T-helper 1 cell treated with Interleukin-12 subunit alpha and Interleukin-12 subunit beta and Interleukin-4 antibody, amounts not matched to agents 30 ng/mL and 1 ng/mL, for 36 hours (primary cell): ENCODE measurements at regions not wholly inside any gene's neighbourhood (a gene's known extent, or its start where the extent isn't known, plus 50 kb on each side); places are given as distances from the start of the nearest gene placed in this dataset.

Source experiments
- intact Hi-C: fragments of 100-400 bp; cut with micrococcal nuclease; formaldehyde crosslinking; loops from one replicate; pipeline ENCODE4 v1.15.1; 2024

DNA sequence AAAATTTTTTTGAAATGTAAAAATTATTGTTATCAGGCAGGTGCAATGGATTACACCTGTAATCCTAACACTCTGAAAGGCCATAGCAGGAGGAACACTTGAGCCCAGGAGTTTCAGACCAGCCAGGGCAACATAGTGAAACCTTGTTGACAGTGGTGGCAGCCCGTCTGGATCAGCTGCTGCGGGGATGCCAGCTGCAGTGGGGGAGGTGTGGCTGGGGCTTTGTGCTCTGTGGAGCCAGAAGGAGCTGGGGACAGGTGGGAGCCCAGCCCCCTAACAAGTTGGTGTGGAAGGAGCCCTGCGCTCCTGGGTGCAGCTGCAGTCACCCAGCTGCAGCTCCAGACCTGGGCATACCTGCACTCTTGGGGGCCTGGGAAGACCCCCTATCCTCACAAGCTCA, 182.4 kb upstream of the MC4R start:
- intact Hi-C loops = no loop called here

DNA sequence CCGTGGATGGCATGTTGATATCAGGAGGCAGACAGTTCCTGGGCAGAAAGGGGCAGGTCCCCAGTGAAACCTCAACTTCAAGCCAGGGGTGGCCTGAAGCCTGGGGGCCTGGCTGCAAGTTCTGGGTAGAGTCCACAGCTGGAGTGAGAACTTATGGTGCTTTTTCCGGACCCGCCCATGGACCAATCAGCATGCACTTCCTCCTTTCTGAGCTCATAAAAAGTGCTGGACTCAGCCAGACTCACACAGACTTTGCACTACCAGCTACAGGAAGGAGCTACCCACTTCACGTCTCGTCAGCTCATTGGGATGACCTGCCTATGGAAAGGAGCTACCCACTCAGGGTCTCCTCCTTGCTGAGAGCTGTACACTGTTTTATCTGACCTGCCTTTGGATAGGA, 183.1 kb upstream of the MC4R start:
- intact Hi-C loops = no loop called here

DNA sequence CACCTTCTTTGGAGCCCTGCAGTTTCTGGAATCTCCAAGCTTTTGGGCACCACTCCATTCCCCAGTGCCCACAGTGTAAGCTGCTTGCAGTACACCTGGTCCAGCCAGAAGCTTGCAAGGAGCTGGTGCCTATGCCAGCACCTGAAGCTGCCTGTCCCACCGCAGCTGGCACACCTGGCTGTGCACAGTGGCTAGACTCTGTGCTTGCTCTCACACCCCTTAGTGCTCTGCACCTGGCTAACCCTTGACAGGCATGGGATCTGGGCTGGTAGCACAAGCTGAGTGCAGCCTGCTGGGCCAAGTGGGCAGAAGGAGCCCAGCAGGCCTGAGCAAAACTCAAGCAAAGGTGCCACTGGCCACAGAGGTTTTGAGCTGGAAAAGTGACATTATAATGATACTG, 183.8 kb upstream of the MC4R start:
- intact Hi-C loops = no loop called here

DNA sequence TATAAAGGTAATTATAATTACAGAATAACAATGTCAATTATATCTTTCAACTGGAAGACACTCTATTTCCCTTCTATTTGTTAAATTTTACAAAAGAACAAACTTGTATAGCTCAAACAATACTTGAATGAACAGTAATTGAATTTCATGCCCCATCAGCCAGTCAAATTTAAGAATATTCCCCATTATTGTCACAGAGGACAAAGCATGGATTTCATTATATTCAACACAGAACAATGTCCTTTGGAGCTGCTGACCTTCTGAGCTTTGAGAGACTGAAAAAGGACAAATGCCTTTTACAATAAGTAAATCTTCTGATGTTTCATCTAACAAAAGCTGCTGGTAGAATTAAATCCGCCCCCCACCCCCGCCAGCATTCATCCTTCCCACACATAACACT, 187.5 kb upstream of the MC4R start:
- intact Hi-C loops = no loop called here

DNA sequence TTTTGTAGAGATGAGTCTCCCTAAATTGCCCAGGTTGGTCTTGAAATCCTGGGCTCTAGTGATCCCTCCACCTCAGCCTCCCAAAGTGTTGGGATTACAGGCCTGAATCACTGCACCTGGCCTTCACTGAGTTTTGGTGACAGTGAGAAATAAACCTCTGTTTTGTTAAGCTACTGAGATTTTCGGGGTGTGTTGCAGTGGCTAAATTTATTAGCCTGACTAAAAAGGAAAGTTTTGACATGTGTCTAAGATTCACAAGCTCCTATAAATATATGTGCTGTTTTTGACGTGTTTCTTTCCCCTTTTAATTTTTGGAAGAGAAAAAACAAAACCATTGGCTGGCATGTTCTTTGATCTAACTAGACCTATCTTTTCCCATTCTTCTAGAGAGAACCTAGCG, 190.5 kb upstream of the MC4R start:
- intact Hi-C loops = no loop called here

DNA sequence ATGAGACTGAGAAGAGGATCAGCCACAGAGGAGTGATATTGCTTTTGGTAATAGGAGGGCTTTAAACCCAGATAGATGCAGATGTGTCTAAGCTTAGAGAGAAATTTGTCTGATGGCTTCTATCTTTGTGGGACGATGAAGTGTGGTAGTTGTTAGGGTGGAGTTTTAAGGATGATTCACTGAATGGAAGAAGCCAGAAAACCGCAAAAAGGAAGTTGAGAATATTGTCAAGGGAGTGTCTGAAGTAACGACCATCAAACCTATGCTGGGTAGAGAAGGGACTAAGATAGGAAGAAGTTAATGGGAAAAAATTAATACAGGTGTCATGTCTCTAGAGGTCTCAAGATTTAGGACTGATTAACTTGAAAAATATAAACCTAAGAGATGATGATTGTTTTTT, 195.6 kb upstream of the MC4R start:
- intact Hi-C loops = no loop called here

DNA sequence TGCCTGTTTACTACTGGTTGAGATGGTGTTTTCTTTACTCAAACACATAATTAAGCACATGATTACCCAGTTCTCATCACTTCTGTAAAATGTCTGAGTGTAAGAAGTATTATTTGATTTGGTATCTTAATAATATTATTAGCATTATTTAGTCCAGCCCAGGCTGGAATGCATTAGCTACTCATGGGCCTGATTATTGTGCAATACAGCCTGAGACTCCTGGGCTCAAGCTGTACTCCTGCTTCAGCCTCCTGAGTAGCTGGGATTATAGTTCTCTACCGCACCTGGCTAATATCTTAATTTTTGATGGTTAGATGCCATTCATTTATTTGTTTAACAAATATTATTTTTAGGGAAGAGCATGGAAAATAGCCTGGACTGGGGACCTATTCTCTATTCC, 197.6 kb upstream of the MC4R start:
- intact Hi-C loops = no loop called here

DNA sequence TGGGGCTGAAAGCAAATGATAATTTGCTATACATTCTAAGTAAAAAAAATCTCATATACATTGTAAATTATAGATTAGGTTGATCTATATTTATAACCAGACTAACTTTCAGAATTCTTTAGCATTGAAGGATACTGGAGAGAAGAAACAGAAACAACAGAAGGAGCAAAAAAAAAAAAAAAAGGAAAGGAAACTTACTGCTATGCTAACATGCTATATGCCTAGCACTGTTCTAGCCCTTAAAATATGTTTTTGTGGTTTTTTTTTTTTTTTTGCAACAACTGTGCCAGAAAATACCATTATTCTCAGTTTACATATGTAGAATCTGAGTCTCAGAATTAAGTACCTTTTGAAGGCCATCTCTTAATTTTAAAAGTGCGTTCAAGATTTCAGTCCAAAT, 204.9 kb upstream of the MC4R start:
- intact Hi-C loops = no loop called here

DNA sequence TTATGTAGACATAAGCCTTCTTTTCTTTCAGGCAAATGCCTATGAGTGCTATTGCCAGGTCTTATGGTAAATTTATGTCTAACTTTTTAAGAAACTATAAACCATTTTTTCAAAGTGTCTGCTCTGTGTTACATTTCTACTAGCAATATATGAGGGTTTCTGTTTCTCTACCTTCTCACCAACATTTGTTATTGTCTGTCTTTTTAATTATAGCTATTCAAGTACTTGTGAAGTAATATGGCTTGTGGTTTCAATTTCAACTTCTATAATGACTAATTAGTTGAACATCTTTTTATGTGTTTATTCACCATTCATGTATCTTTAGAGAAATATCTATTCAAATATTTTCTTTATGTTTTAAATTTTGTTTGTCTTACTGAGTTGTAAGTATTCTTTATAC, 213.1 kb upstream of the MC4R start:
- intact Hi-C loops = no loop called here

DNA sequence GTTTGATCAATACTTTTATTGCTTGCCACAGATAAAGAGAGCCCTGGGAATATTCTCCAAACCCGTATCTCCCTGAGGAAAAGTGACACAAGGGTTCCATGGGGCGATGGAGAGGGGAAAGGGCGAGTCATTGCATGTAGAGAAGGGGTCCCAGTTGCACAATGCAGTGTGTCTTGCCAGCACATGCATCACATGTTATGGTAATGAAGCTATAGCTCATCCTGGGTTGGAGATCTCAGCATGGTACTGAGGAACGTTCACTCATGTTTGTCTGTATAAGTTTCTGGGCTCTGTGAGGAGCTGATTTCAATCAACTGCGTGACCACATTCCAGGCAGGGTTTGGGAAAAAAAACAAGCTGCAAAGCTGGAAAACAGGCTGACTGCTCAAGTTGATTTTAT, 220.7 kb upstream of the MC4R start:
- intact Hi-C loops = no loop called here

DNA sequence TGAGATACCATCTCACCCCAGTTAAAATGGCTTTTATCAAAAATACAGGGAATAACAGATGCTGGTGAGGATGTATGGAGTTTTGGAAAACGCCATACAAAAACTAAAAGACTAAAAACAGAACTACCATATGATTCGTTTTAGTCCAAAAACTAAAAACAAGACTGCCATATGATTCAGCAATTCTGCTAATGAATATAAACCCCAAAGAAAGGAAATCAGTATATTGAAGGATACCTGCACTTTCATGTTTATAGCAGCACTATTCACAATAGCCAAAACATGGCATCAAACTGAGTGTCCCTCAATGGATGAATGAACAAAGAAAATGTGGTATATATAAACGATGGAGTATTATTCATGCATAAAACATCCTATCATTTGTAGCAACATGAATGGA, 224.4 kb upstream of the MC4R start:
- intact Hi-C loops = no loop called here

DNA sequence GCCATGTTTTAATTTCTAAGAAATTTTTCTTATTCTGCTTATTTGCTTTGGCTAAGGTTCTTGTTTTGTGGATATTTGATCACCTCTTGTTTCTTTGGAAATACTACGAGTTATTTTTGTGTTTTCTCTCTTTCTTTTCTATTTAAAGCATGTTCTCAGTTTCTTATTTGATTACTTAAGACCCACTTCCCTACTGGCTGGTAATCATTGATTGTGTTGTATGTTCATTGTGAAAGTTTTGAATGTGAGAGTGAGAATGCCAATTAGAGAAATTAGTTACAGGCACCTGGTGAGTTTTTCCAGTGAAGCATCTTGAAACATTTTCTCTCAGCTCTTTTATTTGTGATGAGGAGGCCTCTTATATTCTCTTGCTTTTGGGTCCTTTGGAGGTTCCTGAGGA, 226.7 kb upstream of the MC4R start:
- intact Hi-C loops = no loop called here

DNA sequence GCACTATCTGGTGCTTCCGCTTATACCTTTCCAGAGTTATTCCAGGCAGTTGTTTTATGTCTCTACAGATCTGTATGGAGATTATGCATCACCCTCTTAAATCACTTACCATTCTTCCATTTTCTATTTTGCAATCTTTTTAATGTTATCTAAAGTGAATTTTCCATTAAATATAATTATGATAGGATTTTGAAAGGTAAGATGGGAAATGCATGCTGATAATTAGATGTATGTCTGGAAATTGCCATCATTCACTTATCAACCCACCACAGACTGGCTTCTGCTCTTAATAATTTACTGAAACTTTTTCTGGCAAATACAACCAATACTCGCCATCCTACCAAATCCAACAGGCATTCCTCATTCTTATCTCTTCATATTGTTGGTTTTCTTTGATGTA, 227.4 kb upstream of the MC4R start:
- intact Hi-C loops = no loop called here

DNA sequence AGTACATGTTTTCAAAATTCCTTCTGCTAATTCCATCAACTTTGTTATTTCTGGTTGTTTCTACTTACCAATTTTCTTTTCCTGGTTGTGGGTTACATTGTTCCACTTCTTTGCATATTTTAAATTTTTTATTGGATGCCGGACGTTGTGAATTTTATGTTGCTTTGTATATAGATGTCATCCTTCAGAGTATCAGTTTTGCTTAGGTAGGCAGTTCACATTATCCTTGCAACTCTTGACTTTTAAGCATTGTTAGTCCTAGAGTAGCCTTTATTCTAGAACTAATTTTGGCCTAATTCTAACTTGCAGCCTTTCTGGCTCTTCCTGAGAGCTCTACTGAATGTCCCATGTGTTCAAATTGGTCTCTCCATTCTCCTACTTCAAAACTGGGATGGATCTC, 228.7 kb upstream of the MC4R start:
- intact Hi-C loops = no loop called here

DNA sequence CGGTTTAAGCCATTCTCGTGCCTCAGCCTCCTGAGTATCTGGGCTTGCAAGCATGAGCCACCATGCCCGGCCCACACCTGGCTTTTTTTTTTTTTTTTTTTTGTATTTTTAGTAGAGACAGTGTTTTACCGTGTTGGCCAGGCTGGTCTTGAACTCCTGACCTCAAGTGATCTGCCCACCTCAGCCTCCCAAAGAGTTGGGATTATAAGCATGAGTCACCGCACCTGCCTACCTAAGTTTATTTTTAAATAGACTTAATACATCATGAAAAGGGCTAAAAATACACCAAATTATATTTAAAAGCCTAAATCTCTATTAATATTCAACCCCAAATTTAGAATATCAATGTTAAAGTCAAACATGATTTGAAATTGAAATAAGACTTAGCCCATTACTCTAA, 250.8 kb upstream of the MC4R start:
- intact Hi-C loops = no loop called here

DNA sequence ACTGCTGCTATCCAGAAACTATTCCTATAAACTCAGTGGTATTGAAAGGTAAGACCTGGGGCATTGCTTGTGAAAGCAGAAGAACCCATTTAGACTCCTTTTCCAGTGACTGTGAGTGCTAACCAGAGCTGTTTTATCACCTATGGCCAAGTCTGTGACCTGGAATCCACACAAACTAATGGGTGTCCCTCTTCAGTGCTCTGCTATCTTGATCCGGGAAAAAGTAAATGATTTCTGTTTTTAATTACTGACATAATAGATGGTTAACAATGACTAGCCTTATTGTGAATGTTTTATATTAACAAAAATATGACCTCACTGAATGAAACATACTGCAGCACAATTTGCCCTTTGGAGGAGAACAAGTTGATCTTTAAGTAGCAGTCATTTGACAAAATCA, 251.6 kb upstream of the MC4R start:
- intact Hi-C loops = loop anchor here (2.0 kb wide), 1 partner anchor 13 kb away; no protein-coding TSS in a partner anchor

DNA sequence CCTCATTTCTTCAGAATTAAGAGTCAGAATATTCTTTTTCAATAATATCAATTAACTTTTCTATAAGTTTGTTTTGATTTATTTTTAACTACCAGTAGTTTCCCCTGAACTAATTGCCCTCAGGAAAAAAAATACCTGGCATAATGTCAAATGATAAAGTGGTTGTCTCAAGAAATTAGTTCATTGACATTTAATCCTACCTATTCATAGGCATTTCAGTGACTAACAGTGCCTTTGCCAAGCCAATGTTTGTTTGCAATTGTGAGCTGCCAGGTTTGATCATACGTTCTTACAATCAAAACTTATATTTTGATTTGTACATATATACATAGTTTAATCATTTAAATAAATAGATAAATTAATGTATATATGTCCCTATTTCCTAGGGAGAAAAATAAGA, 267.3 kb upstream of the MC4R start:
- intact Hi-C loops = no loop called here

DNA sequence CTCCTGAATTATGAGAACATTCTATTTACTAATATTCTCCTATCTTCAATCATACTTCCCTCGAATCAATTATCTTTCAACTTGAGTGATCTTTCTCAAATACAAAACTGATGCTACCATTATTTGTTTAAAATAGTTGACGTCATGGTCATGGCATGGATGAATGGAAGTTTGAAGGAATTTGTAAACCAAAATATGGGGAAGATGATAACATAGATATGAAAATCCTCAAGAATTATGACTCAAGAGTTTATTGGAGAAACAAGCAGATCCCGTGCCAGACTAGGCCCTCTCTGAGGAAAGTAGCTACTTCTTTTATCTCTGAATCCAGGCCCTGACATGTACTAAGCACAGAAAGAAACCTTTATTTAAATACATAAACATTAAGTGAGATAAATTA, 270.4 kb upstream of the MC4R start:
- intact Hi-C loops = no loop called here

DNA sequence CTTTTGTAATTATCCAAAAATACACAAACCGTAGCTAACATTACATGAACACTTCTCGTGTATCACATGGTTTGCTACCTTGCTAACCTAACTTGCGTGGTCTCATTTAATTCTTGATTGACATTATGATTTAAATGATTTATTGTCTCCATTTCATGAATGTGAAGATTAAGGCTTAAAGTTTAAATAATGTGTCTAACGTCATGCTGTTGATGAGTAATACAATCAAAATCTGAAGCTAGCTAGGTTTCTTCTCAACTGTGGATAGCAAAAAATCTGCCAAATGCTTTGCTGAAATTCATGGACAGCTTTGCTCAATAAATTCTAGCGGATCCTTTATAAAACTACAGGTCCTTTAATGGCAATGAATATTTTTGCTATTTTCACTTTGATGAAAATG, 274.1 kb upstream of the MC4R start:
- intact Hi-C loops = no loop called here

DNA sequence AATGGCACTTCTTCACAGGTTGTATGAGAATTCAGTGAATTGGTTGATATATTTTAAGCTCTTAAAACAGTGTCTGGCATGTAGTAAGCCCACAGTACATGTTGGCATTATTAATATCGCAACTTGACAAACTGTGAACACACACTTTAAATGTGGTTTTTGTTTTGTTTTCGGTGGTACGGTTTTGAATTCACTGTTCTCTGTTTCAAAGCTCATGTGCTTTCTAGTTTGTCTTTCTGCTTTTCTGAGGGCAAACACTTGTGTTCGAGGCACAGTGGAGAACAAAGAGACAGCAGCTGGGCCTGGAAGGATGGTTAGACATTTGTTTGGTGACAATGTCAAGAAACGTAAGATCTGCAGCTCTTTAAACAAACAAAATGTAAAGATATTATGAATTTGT, 276.5 kb upstream of the MC4R start:
- intact Hi-C loops = no loop called here

DNA sequence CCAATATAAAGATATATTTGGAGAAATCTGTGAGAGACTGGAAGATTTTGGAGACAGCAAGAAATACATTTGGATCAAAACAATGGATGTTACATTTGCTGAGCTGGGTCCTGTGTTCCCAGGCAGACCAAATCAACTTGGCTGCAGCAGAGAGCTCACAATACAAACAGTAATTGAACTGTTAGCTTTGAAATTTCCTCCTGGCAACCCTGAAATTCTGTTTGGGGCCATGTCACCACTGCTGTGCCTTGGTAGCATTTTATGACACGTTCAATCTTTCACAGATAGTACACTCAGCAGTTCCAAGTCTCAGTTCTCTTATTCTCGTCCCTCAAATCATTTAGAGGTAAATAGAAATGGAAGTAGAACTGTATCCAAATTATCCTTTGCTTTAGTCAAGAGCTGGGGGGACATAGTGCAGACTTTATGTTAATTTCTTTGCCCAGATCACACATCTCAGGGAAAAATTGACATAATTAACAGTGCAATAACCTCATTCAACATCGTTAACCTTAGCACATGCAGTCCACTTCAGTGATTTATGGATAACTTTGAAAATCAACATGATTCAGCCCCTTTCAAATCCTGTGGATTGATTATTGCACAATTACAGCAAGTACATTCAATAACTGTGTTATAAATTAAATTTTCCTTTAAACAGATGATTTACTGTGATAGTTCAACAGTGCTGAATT, 277.4 kb upstream of the MC4R start:
- intact Hi-C loops = no loop called here

DNA sequence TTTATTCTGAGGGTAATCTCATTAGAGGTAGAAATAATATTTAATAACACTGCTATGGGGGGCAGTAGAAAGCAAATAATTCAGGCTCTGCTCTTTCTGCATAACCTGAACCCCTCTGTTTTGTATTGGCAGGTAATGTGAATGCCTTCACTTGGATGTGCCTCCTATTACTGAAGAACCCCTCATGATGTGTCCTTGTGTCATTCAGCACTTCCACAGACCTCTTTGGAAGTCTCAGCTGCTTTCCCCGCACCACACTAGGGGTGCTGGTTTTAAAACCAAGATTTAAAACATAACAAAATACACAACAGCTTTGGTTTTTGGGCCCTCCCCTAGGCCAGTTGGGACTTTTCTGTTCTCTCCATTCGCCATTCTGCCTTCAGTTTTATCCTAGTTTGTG, 281.7 kb upstream of the MC4R start:
- intact Hi-C loops = no loop called here

DNA sequence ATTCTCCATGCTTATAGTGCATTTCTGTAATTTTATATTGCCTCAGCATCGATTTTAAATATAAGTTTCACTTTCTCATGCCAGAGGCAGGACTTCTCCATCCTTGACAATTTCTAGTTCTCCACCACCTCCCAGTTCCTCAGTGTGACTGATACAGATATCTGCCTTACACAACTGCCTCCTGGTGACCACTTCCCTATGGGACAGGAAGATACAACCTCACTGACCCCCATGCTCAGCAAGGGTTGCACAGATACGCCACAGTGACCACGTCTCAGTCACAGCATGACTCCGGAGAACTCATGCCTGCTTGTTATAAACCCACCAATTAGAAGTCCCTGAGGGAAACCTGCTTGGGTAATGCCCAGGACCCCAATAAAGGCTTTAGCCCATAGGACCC, 284.0 kb upstream of the MC4R start:
- intact Hi-C loops = no loop called here

DNA sequence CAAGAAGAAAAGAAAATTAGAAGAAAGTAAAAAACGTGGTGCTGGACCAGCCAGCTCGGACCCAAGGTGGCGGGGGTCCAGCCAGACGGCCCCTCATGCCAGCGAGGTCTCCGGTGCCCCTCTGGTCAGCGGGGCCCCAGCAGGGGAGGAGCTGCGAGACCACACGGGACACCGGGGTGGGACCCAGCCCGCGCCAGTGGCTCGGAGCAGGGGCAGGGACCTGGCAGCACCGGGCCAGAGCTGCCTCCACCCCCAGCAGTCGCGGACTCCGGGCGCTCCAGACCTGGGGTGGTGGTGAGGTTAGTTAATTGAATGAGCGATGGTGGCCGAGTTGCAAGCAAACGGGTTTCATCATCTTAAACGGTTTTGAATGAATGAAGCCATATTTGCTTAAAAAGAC, 289.9 kb upstream of the MC4R start:
- intact Hi-C loops = no loop called here
